Hepatocyte (in vitro differentiated cells): ENCODE measurements at regions not wholly inside any gene's neighbourhood (a gene's known extent, or its start where the extent isn't known, plus 50 kb on each side); places are given as distances from the start of the nearest gene placed in this dataset.

Experiments
- EZH2 ChIP-seq: fragments of 200-600 bp; sonication (generic); IDR thresholded peaks from 2 replicates; pipeline ENCODE4 v1.6.1; 2016; ENCODE audit warnings: antibody characterized with exemption, mild to moderate bottlenecking, borderline replicate concordance
- EZH2phosphoT487 ChIP-seq: fragments of 200-600 bp; sonication (generic); IDR thresholded peaks from one replicate; pipeline ENCODE4 v1.6.1; 2018; ENCODE audit warnings: antibody characterized with exemption, mild to moderate bottlenecking, low read depth, moderate library complexity; ENCODE audit not compliant: unreplicated experiment, severe bottlenecking
- TF ChIP-seq, protein P1 (sequence below): fragments of 200-600 bp; sonication (generic); IDR thresholded peaks from 2 replicates; pipeline ENCODE4 v1.5.1; 2016; ENCODE audit warnings: antibody characterized with exemption, mild to moderate bottlenecking; ENCODE audit not compliant: poor library complexity

DNA sequence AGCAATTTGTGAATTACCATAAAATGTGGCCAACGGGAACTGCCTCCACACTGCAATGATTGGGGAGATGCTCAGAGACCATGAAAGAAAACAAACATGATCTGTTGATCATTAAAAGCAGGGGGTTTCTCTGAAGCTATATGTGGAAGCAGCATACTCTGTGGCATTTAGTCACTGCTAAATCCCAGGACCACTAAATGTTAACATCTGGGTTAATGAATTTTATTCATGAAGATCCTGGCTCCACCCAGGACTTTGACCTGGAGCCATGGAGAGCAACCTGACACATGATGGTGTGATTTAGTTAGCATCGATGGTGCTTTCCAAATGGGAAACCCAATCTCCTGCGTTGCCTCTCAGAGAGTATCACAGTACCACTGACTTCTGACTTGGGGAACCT, 497.8 kb downstream of the AGTPBP1 start:
- TF ChIP-seq EZH2phosphoT487 (no peak), EZH2 (no peak)
- TF ChIP-seq, protein P1, sequence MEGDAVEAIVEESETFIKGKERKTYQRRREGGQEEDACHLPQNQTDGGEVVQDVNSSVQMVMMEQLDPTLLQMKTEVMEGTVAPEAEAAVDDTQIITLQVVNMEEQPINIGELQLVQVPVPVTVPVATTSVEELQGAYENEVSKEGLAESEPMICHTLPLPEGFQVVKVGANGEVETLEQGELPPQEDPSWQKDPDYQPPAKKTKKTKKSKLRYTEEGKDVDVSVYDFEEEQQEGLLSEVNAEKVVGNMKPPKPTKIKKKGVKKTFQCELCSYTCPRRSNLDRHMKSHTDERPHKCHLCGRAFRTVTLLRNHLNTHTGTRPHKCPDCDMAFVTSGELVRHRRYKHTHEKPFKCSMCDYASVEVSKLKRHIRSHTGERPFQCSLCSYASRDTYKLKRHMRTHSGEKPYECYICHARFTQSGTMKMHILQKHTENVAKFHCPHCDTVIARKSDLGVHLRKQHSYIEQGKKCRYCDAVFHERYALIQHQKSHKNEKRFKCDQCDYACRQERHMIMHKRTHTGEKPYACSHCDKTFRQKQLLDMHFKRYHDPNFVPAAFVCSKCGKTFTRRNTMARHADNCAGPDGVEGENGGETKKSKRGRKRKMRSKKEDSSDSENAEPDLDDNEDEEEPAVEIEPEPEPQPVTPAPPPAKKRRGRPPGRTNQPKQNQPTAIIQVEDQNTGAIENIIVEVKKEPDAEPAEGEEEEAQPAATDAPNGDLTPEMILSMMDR: no peak
